BLaER1 treated with 17β-estradiol and CSF1 and Interleukin-3, amounts not matched to agents 10 nM and 100 nM (cell line): ENCODE measurements at regions not wholly inside any gene's neighbourhood (a gene's known extent, or its start where the extent isn't known, plus 50 kb on each side); places are given as distances from the start of the nearest gene placed in this dataset.

Experiments used
- H3K27ac ChIP-seq, 11 experiments: shearing (Covaris generic); formaldehyde crosslinking; 2 replicates each; pipeline ENCODE4 v1.8.1; 2022
- H3K27me3 ChIP-seq, 11 experiments: shearing (Covaris generic); formaldehyde crosslinking; 2 replicates each; pipeline ENCODE4 v1.8.1; 2022
- H3K36me3 ChIP-seq, 11 experiments: shearing (Covaris generic); formaldehyde crosslinking; 2 replicates each; pipeline ENCODE4 v1.8.1; 2022
- H3K4me1 ChIP-seq, 10 experiments: shearing (Covaris generic); formaldehyde crosslinking; 2 replicates each; pipeline ENCODE4 v1.8.1; 2022
- H3K4me2 ChIP-seq, 11 experiments: shearing (Covaris generic); formaldehyde crosslinking; 2 replicates each; pipeline ENCODE4 v1.8.1; 2022
- H3K4me3 ChIP-seq, 10 experiments: shearing (Covaris generic); formaldehyde crosslinking; 2 replicates each; pipeline ENCODE4 v1.8.1; 2022
- H3K9ac ChIP-seq, 11 experiments: shearing (Covaris generic); formaldehyde crosslinking; 2 replicates each; pipeline ENCODE4 v1.8.1; 2022
- H3K9me3 ChIP-seq, 11 experiments: shearing (Covaris generic); formaldehyde crosslinking; replicated peaks in 1 of 11; 2 replicates each; pipeline ENCODE4 v1.8.1; 2022
- H4K20me1 ChIP-seq, 11 experiments: shearing (Covaris generic); formaldehyde crosslinking; 2 replicates each; pipeline ENCODE4 v1.8.1; 2022
- Cebpa-rat ChIP-seq, 11 experiments: shearing (Covaris generic); IDR thresholded peaks; 2 replicates each; pipeline ENCODE4 v1.8.1; 2022

- Histone ChIP-seq H3K4me3 (no peak overlapping the region), H3K27me3 (no peaks in the 10 kb centered on the region)
These were observed 74.2 kb upstream of the STK17B start for GRCh38 chr2:196245378-196246140.

GRCh38 chr2:196247114-196247975 lies 76.0 kb upstream of the STK17B start:
- no peaks in the 10 kb centered on the region for H4K20me1 ChIP-seq
- H3K4me1 ChIP-seq: peaks cover 18 to 92% (median 79%) of the 10 kb centered on the region in 10 experiments
- H3K27ac ChIP-seq: peak overlapping the region in 9 of 11 experiments; percentile 51 to 94 (median 67); a peak in 17 of 22 replicates
- H3K9ac ChIP-seq: peak overlapping the region in 7 of 11 experiments; percentile 13 to 66 (median 50); a peak in 9 of 22 replicates
- no peak overlapping the region for H3K4me3 ChIP-seq
- peak overlapping the region in 9 of 11 experiments; percentile 16 to 77 (median 71); a peak in 15 of 22 replicates for H3K4me2 ChIP-seq
- H3K27me3 ChIP-seq: no peaks in the 10 kb centered on the region
- no peaks in the 10 kb centered on the region for H3K36me3 ChIP-seq
- peaks cover 0 to 4% (median 0%) of the 10 kb centered on the region in 11 experiments; a peak in 2 of 22 replicates for H3K9me3 ChIP-seq
- TF ChIP-seq Cebpa-rat (IDR thresholded peaks at IDR 0.05): 0 out of 22 replicates have a peak, but pooled peaks of 1 of the 11 experiments have one; percentile 10

More at GRCh38 chr2:196245378-196246140, 74.2 kb upstream of the STK17B start:
- Histone ChIP-seq H3K27ac (peak overlapping the region in 9 of 11 experiments; percentile 9 to 98 (median 92); a peak in 12 of 22 replicates), H3K9ac (no peak overlapping the region; a peak in 1 of 22 replicates), H3K4me1 (peaks cover 35 to 97% (median 90%) of the 10 kb centered on the region in 10 experiments), H3K4me2 (peak overlapping the region in 10 of 11 experiments; percentile 18 to 79 (median 46); a peak in 18 of 22 replicates), H4K20me1 (no peaks in the 10 kb centered on the region), H3K36me3 (no peaks in the 10 kb centered on the region), H3K9me3 (no peaks in the 10 kb centered on the region)
- TF ChIP-seq Cebpa-rat (IDR thresholded peaks at IDR 0.05): no peak

GRCh38 chr2:196247976-196248280 lies 76.5 kb upstream of the STK17B start:
- H3K36me3 ChIP-seq: no peaks in the 10 kb centered on the region
- no peaks in the 10 kb centered on the region for H4K20me1 ChIP-seq
- H3K9me3 ChIP-seq: peaks cover 0 to 4% (median 0%) of the 10 kb centered on the region in 11 experiments; a peak in 2 of 22 replicates
- H3K4me1 ChIP-seq: peaks cover 18 to 93% (median 74%) of the 10 kb centered on the region in 10 experiments
- no peak for TF ChIP-seq Cebpa-rat (IDR thresholded peaks at IDR 0.05)
- peak overlapping the region in 9 of 11 experiments; percentile 51 to 94 (median 67); a peak in 17 of 22 replicates for H3K27ac ChIP-seq
- H3K4me3 ChIP-seq: no peak overlapping the region
- no peaks in the 10 kb centered on the region for H3K27me3 ChIP-seq
- H3K4me2 ChIP-seq: peak overlapping the region in 9 of 11 experiments; percentile 16 to 77 (median 71); a peak in 17 of 22 replicates
- peak overlapping the region in 8 of 11 experiments; percentile 13 to 66 (median 40); a peak in 11 of 22 replicates for H3K9ac ChIP-seq

- Histone ChIP-seq H3K27ac (peak overlapping the region in 9 of 11 experiments; percentile 51 to 94 (median 67); a peak in 17 of 22 replicates), H3K4me1 (peaks cover 18 to 90% (median 67%) of the 10 kb centered on the region in 10 experiments), H3K27me3 (no peaks in the 10 kb centered on the region), H4K20me1 (no peaks in the 10 kb centered on the region), H3K9ac (peak overlapping the region in 7 of 11 experiments; percentile 13 to 66 (median 50); a peak in 13 of 22 replicates), H3K9me3 (peaks cover 0 to 4% (median 0%) of the 10 kb centered on the region in 11 experiments; a peak in 2 of 22 replicates), H3K4me2 (peak overlapping the region in 10 of 11 experiments; percentile 6 to 77 (median 68); a peak in 19 of 22 replicates), H3K4me3 (no peak overlapping the region), H3K36me3 (no peaks in the 10 kb centered on the region)
- no peak for TF ChIP-seq Cebpa-rat (IDR thresholded peaks at IDR 0.05)
These were observed 77.2 kb upstream of the STK17B start for GRCh38 chr2:196248467-196249094.

- H3K27me3 ChIP-seq: no peaks in the 10 kb centered on the region
- H3K9ac ChIP-seq: peak overlapping the region in 2 of 11 experiments; percentile 60 to 62; a peak in 1 of 22 replicates
- H3K27ac ChIP-seq: peak overlapping the region in 8 of 11 experiments; percentile 5 to 94 (median 64); a peak in 14 of 22 replicates
- no peaks in the 10 kb centered on the region for H3K36me3 ChIP-seq
- peaks cover 18 to 84% (median 61%) of the 10 kb centered on the region in 10 experiments for H3K4me1 ChIP-seq
- H3K4me2 ChIP-seq: peak overlapping the region in 8 of 11 experiments; percentile 45 to 77 (median 72); a peak in 15 of 22 replicates
- no peaks in the 10 kb centered on the region for H4K20me1 ChIP-seq
- peaks cover 0 to 4% (median 0%) of the 10 kb centered on the region in 11 experiments; a peak in 2 of 22 replicates for H3K9me3 ChIP-seq
- TF ChIP-seq Cebpa-rat (IDR thresholded peaks at IDR 0.05): no peak
- no peak overlapping the region for H3K4me3 ChIP-seq
These were observed 77.8 kb upstream of the STK17B start for GRCh38 chr2:196249171-196249570.

- H3K9me3 ChIP-seq: peaks cover 0 to 4% (median 0%) of the 10 kb centered on the region in 11 experiments; a peak in 2 of 22 replicates
- H3K9ac ChIP-seq: peak overlapping the region in 3 of 11 experiments; percentile 2 to 15 (median 12); a peak in 2 of 22 replicates
- TF ChIP-seq Cebpa-rat (IDR thresholded peaks at IDR 0.05): no peak
- H3K27ac ChIP-seq: peak overlapping the region in 9 of 11 experiments; percentile 5 to 94 (median 59); a peak in 13 of 22 replicates
- H4K20me1 ChIP-seq: no peaks in the 10 kb centered on the region
- no peak overlapping the region for H3K4me3 ChIP-seq
- H3K27me3 ChIP-seq: no peaks in the 10 kb centered on the region
- H3K4me1 ChIP-seq: peaks cover 18 to 77% (median 54%) of the 10 kb centered on the region in 10 experiments
- H3K36me3 ChIP-seq: no peaks in the 10 kb centered on the region
- peak overlapping the region in 10 of 11 experiments; percentile 3 to 77 (median 68); a peak in 18 of 22 replicates for H3K4me2 ChIP-seq
These were observed 78.5 kb upstream of the STK17B start for GRCh38 chr2:196249860-196250259.

GRCh38 chr2:196251132-196251531 lies 79.8 kb upstream of the STK17B start:
- no peak for TF ChIP-seq Cebpa-rat (IDR thresholded peaks at IDR 0.05)
- peaks cover 12 to 65% (median 43%) of the 10 kb centered on the region in 10 experiments for H3K4me1 ChIP-seq

More at GRCh38 chr2:196251132-196251531, 79.8 kb upstream of the STK17B start:
- Histone ChIP-seq H3K27ac (peak overlapping the region in 2 of 11 experiments; percentile 14 to 94; a peak in 2 of 22 replicates), H3K27me3 (no peaks in the 10 kb centered on the region), H3K36me3 (no peaks in the 10 kb centered on the region), H3K9me3 (peaks cover 0 to 4% (median 0%) of the 10 kb centered on the region in 11 experiments; a peak in 2 of 22 replicates), H3K9ac (no peak overlapping the region), H4K20me1 (no peaks in the 10 kb centered on the region), H3K4me3 (no peak overlapping the region), H3K4me2 (peak overlapping the region in 5 of 11 experiments; percentile 65 to 77 (median 73); a peak in 10 of 22 replicates)
